ENCODE measurements at regions not wholly inside any gene's neighbourhood (a gene's known extent, or its start where the extent isn't known, plus 50 kb on each side); places are given as distances from the start of the nearest gene placed in this dataset.

DNA sequence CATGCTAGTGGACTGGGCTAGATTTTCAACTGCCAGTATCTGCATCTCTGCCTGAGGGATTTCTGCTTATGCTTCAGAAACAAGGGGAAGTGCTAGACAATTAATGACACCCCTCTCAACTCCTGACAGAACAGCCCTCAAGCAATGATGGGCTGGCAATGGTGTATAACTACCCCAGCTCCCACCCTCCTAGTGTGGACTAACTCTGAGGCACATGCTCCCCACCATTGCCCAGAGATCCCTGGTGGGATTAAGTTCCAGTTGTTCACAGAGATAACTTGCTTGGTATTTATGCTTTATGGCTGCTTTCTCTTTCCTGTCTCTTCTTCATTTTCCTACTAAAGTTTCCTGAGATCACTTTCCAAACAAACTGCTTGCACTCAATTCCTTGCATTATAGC, 113.5 kb downstream of the RPS24 start:
- TF ChIP-seq, protein P1, sequence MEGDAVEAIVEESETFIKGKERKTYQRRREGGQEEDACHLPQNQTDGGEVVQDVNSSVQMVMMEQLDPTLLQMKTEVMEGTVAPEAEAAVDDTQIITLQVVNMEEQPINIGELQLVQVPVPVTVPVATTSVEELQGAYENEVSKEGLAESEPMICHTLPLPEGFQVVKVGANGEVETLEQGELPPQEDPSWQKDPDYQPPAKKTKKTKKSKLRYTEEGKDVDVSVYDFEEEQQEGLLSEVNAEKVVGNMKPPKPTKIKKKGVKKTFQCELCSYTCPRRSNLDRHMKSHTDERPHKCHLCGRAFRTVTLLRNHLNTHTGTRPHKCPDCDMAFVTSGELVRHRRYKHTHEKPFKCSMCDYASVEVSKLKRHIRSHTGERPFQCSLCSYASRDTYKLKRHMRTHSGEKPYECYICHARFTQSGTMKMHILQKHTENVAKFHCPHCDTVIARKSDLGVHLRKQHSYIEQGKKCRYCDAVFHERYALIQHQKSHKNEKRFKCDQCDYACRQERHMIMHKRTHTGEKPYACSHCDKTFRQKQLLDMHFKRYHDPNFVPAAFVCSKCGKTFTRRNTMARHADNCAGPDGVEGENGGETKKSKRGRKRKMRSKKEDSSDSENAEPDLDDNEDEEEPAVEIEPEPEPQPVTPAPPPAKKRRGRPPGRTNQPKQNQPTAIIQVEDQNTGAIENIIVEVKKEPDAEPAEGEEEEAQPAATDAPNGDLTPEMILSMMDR (conservative IDR thresholded peaks at IDR 0.05; ENCODE audit: low read depth, low read length): no peak
- no peak for TF ChIP-seq EZH2 (IDR thresholded peaks at IDR 0.05; ENCODE audit: borderline replicate concordance, low read depth, low read length, poor library complexity, severe bottlenecking)
